ENCODE measurements at regions not wholly inside any gene's neighbourhood (a gene's known extent, or its start where the extent isn't known, plus 50 kb on each side); places are given as distances from the start of the nearest gene placed in this dataset.

- TF ChIP-seq, protein P1, sequence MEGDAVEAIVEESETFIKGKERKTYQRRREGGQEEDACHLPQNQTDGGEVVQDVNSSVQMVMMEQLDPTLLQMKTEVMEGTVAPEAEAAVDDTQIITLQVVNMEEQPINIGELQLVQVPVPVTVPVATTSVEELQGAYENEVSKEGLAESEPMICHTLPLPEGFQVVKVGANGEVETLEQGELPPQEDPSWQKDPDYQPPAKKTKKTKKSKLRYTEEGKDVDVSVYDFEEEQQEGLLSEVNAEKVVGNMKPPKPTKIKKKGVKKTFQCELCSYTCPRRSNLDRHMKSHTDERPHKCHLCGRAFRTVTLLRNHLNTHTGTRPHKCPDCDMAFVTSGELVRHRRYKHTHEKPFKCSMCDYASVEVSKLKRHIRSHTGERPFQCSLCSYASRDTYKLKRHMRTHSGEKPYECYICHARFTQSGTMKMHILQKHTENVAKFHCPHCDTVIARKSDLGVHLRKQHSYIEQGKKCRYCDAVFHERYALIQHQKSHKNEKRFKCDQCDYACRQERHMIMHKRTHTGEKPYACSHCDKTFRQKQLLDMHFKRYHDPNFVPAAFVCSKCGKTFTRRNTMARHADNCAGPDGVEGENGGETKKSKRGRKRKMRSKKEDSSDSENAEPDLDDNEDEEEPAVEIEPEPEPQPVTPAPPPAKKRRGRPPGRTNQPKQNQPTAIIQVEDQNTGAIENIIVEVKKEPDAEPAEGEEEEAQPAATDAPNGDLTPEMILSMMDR (IDR thresholded peaks at IDR 0.05): no peak
These were observed 94.3 kb upstream of the DAB2 start for GRCh38 chr5:39519079-39519478.

- TF ChIP-seq, protein P1 (IDR thresholded peaks at IDR 0.05): no peak
These were observed 93.7 kb upstream of the DAB2 start for GRCh38 chr5:39518516-39518915.

- TF ChIP-seq, protein P1 (IDR thresholded peaks at IDR 0.05): no peak
These were observed 93.0 kb upstream of the DAB2 start for GRCh38 chr5:39517800-39518199.

- TF ChIP-seq, protein P1 (IDR thresholded peaks at IDR 0.05): no peak
These were observed 91.1 kb upstream of the DAB2 start for GRCh38 chr5:39515881-39516280.

DNA sequence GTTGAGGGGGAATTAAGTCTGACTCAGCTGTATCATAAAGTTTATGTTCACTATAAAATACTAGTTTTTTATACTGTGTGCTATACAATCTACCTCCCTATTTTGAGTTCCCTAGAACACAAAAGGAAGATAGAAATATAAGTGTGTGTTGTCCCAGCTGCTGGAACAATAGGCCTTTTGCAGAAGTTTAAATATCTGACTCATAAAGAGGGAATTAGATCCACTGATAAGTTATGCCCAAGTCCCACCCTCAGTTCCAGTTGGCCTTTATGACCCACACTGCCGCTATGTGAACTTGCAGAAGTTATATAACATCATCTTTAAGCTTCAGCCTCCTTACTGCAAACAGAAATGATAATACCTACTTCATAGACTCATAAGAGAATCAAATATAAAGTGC lies 88.5 kb upstream of the DAB2 start:
- TF ChIP-seq, protein P1 (IDR thresholded peaks at IDR 0.05): no peak

GRCh38 chr5:39506211-39506610 lies 81.4 kb upstream of the DAB2 start:
- TF ChIP-seq, protein P1 (IDR thresholded peaks at IDR 0.05): no peak

DNA sequence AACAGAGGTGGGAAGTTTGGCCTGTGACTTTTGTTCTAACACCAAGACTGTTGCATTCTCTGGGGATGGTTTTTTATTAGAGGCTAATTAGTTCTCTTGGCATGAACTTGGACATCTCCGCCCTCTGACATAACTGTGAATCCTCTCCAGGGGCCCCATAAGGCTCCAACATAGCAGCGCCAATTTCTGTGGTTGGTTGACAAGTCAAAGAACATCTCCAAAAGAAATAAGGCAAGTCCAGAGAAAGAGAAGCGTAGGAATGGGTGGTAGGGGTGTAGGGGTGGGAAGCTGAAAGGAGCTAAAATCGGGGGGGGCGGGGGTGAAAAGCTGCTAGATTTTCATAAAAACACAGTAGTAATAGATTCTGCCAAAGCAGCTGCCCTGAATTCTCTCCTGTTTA lies 81.0 kb upstream of the DAB2 start:
- TF ChIP-seq, protein P1 (IDR thresholded peaks at IDR 0.05): no peak

DNA sequence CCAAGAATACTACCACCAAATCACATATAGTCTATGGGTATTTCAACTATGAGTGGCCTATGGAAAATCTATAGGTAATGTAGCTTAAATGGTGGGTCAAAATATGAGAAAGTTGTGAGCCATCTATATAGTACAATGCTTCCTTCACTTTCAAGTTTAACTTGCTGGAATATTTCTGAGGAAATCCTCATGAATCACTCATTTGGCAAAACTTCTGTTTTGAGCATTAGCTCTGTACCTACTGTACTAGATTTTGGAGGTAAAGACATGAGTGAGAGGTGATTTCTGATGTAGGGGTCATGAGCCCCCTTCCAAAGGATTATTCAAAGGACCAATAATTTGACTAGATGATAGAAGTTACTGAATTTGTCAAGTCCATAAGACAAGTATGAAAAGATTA lies 80.6 kb upstream of the DAB2 start:
- TF ChIP-seq, protein P1 (IDR thresholded peaks at IDR 0.05): no peak
